GM23338 (cell line): ENCODE measurements at regions not wholly inside any gene's neighbourhood (a gene's known extent, or its start where the extent isn't known, plus 50 kb on each side); places are given as distances from the start of the nearest gene placed in this dataset.

ENCODE experiments used
- CTCF ChIP-seq, 2 experiments: fragments of 200-600 bp in 1 of 2; sonication (generic) in 1 of 2; conservative IDR thresholded peaks; 2 replicates each; pipeline versions ENCODE4 v1.5.1 to v1.6.1; 2016 to 2017; ENCODE audit warnings: antibody characterized with exemption in 2 of 2, low read depth in 2 of 2, mild to moderate bottlenecking in 2 of 2, moderate library complexity in 1 of 2
- EZH2 ChIP-seq: fragments of 200-600 bp; sonication (generic); IDR thresholded peaks from one replicate; pipeline ENCODE4 v1.8.0; 2017; ENCODE audit warnings: antibody characterized with exemption, mild to moderate bottlenecking, low read depth; ENCODE audit not compliant: unreplicated experiment

- TF ChIP-seq CTCF (conservative IDR thresholded peaks at IDR 0.05; ENCODE audit: low read depth in 2 of 2) = no peak
- TF ChIP-seq EZH2 = no peak
Measured at GRCh38 chr10:83605783-83606630, 533.3 kb upstream of the GHITM start.
